WTC11 (cell line): ENCODE measurements at regions not wholly inside any gene's neighbourhood (a gene's known extent, or its start where the extent isn't known, plus 50 kb on each side); places are given as distances from the start of the nearest gene placed in this dataset.

ENCODE experiments used
- ATAC-seq: fragments of 200-7000 bp; cut with Tn5 transposase; 2 replicates; pipeline ENCODE4 v1.10.0; 2021; ENCODE audit warnings: mild to moderate bottlenecking, moderate library complexity
- CTCF ChIA-PET: fragments of 300-600 bp; sonication (Branson Sonifier 250); formaldehyde crosslinking; loops from one replicate; lab custom pipeline; 2021; ENCODE audit warnings: antibody characterized with exemption; lab: Charles Lee
- POLR2A ChIA-PET: fragments of 350-600 bp; sonication (Branson Sonifier 250); formaldehyde crosslinking; loops from one replicate; lab custom pipeline; 2021; ENCODE audit warnings: antibody characterized with exemption; lab: Charles Lee
- DNase-seq: peaks from one replicate; pipeline ENCODE4 v3.0.0; 2021; ENCODE audit warnings: low spot score
- H3K27ac Mint-ChIP-seq: 2 replicates; pipeline ENCODE4 v1.8.0; 2021; ENCODE audit warnings: mixed read lengths
- H3K27me3 Mint-ChIP-seq: 2 replicates; pipeline ENCODE4 v1.8.0; 2021; ENCODE audit warnings: low read depth, mild to moderate bottlenecking, moderate library complexity, mixed read lengths
- H3K36me3 Mint-ChIP-seq: 2 replicates; pipeline ENCODE4 v1.8.0; 2021; ENCODE audit warnings: mixed read lengths
- H3K4me1 Mint-ChIP-seq: 2 replicates; pipeline ENCODE4 v1.8.0; 2022; ENCODE audit warnings: mixed read lengths
- H3K4me3 Mint-ChIP-seq: 2 replicates; pipeline ENCODE4 v1.8.0; 2021; ENCODE audit warnings: mild to moderate bottlenecking, moderate library complexity, mixed read lengths
- H3K9me3 Mint-ChIP-seq: 2 replicates; pipeline ENCODE4 v1.8.0; 2021; ENCODE audit warnings: mixed read lengths
- AFF4 ChIP-seq: sonication (generic); formaldehyde crosslinking; IDR thresholded peaks from 2 replicates; pipeline ENCODE4 v1.8.1; 2023; ENCODE audit warnings: mild to moderate bottlenecking, missing genetic modification reagents, borderline replicate concordance
- ARID4B ChIP-seq: sonication (generic); formaldehyde crosslinking; IDR thresholded peaks from 2 replicates; pipeline ENCODE4 v1.8.0; 2023; ENCODE audit warnings: missing genetic modification reagents, mild to moderate bottlenecking, borderline replicate concordance
- ATF2 ChIP-seq: sonication (generic); formaldehyde crosslinking; IDR thresholded peaks from 2 replicates; pipeline ENCODE4 v1.8.1; 2022; ENCODE audit warnings: low read depth, missing genetic modification reagents, borderline replicate concordance
- CDX4 ChIP-seq: fragments of 250-450 bp; sonication (Bioruptor Pico); IDR thresholded peaks from 2 replicates; pipeline ENCODE4 v1.9.0; 2021; ENCODE audit warnings: moderate library complexity, mild to moderate bottlenecking, inconsistent platforms, borderline replicate concordance
- EMX1 ChIP-seq: fragments of 250-450 bp; sonication (Bioruptor Pico); IDR thresholded peaks from 2 replicates; pipeline ENCODE4 v1.8.0; 2021; ENCODE audit warnings: mild to moderate bottlenecking
- ESRRA ChIP-seq: sonication (generic); formaldehyde crosslinking; IDR thresholded peaks from 2 replicates; pipeline ENCODE4 v1.8.1; 2022; ENCODE audit warnings: mild to moderate bottlenecking, missing genetic modification reagents, borderline replicate concordance
- IRF1 ChIP-seq: sonication (generic); formaldehyde crosslinking; IDR thresholded peaks from 2 replicates; pipeline ENCODE4 v1.8.0; 2023; ENCODE audit warnings: missing genetic modification reagents
- JAZF1 ChIP-seq: fragments of 250-450 bp; sonication (Bioruptor Pico); IDR thresholded peaks from 2 replicates; pipeline ENCODE4 v1.9.0; 2021; ENCODE audit warnings: moderate library complexity, mild to moderate bottlenecking, inconsistent platforms
- JUN ChIP-seq: sonication (generic); formaldehyde crosslinking; IDR thresholded peaks from 2 replicates; pipeline ENCODE4 v1.8.0; 2023; ENCODE audit warnings: mild to moderate bottlenecking, missing genetic modification reagents
- MXD4 ChIP-seq: fragments of 250-450 bp; sonication (Bioruptor Pico); IDR thresholded peaks from 2 replicates; pipeline ENCODE4 v1.8.0; 2021; ENCODE audit warnings: mild to moderate bottlenecking, moderate library complexity, borderline replicate concordance
- NR3C1 ChIP-seq: sonication (generic); formaldehyde crosslinking; conservative IDR thresholded peaks from 2 replicates; pipeline ENCODE4 v1.8.1; 2023; ENCODE audit warnings: low read depth, mild to moderate bottlenecking, missing genetic modification reagents
- SMAD3 ChIP-seq: sonication (generic); formaldehyde crosslinking; IDR thresholded peaks from 2 replicates; pipeline ENCODE4 v1.8.0; 2022; ENCODE audit warnings: missing genetic modification reagents, mild to moderate bottlenecking, borderline replicate concordance
- STAT6 ChIP-seq: sonication (generic); formaldehyde crosslinking; conservative IDR thresholded peaks from 2 replicates; pipeline ENCODE4 v1.8.1; 2023; ENCODE audit warnings: mild to moderate bottlenecking, low read depth, missing genetic modification reagents, moderate library complexity
- ZMAT4 ChIP-seq: fragments of 250-450 bp; sonication (Bioruptor Pico); IDR thresholded peaks from 2 replicates; pipeline ENCODE4 v1.9.0; 2021; ENCODE audit warnings: mild to moderate bottlenecking
- ZNF138 ChIP-seq: sonication (generic); formaldehyde crosslinking; conservative IDR thresholded peaks from 2 replicates; pipeline ENCODE4 v1.8.1; 2022; ENCODE audit warnings: mild to moderate bottlenecking, moderate library complexity, missing genetic modification reagents
- ZNF263 ChIP-seq: sonication (generic); formaldehyde crosslinking; IDR thresholded peaks from 2 replicates; pipeline ENCODE4 v1.8.1; 2022; ENCODE audit warnings: low read depth, mild to moderate bottlenecking, moderate library complexity, missing genetic modification reagents
- ZNF423 ChIP-seq: fragments of 250-450 bp; sonication (Bioruptor Pico); IDR thresholded peaks from 2 replicates; pipeline ENCODE4 v2.1.2; 2022; ENCODE audit warnings: mild to moderate bottlenecking, moderate library complexity
- ZNF425 ChIP-seq: fragments of 250-450 bp; sonication (Bioruptor Pico); conservative IDR thresholded peaks from 2 replicates; pipeline ENCODE4 v1.9.0; 2021; ENCODE audit warnings: mild to moderate bottlenecking
- ZNF671 ChIP-seq: fragments of 250-450 bp; sonication (Bioruptor Pico); IDR thresholded peaks from 2 replicates; pipeline ENCODE4 v1.8.0; 2021; ENCODE audit warnings: mild to moderate bottlenecking

GRCh38 chr11:21894492-21894891 lies 298.4 kb upstream of the ANO5 start (continued):
- TF ChIP-seq IRF1, result no peak
- no peak for TF ChIP-seq EMX1 (CRISPR knock-in tag)

- H3K4me1 Mint-ChIP-seq, result no peaks in the 10 kb centered on the region
- ATAC-seq, result no peak
- no peak overlapping the region for H3K4me3 Mint-ChIP-seq
- ChIA-PET CTCF (interaction anchor here (2.1 kb wide), 1 partner anchor 9 kb away, joined by 5 read pairs; no protein-coding TSS in a partner anchor), POLR2A (no interaction called here)
- no peak overlapping the region for H3K27ac Mint-ChIP-seq
- no peaks in the 10 kb centered on the region for H3K36me3 Mint-ChIP-seq
- no peaks in the 10 kb centered on the region for H3K27me3 Mint-ChIP-seq
- DNase-seq, result no peak
- H3K9me3 Mint-ChIP-seq, result no peaks in the 10 kb centered on the region
- TF ChIP-seq SMAD3 (CRISPR knock-in tag) (no peak), ESRRA (CRISPR knock-in tag) (no peak), CDX4 (no peak), JAZF1 (no peak), ZNF671 (CRISPR knock-in tag) (no peak), ATF2 (CRISPR knock-in tag) (no peak), AFF4 (no peak), ARID4B (CRISPR knock-in tag) (no peak), JUN (CRISPR knock-in tag) (no peak), MXD4 (CRISPR knock-in tag) (no peak), ZNF425 (CRISPR knock-in tag) (no peak), STAT6 (CRISPR knock-in tag) (no peak), ZMAT4 (CRISPR knock-in tag) (no peak), ZNF263 (no peak), ZNF423 (CRISPR knock-in tag) (no peak), NR3C1 (CRISPR knock-in tag) (no peak), ZNF138 (CRISPR knock-in tag) (no peak)
Measured at GRCh38 chr11:21895686-21896085, 297.2 kb upstream of the ANO5 start.
